Memory B cell (primary cell): ENCODE measurements at regions not wholly inside any gene's neighbourhood (a gene's known extent, or its start where the extent isn't known, plus 50 kb on each side); places are given as distances from the start of the nearest gene placed in this dataset.
A peak's percentile ranks its signal among the peaks of the same experiment; 100 is the strongest.
"Not testable (repeated sequence)": the region's sequence is repeated elsewhere in the genome, so short reads cannot be mapped to it uniquely, and the experiment has no call there.

ENCODE experiments used
- ATAC-seq: fragments of 150-1000 bp; cut with Tn5 transposase; 2 replicates; pipeline ENCODE4 v1.10.0; 2021; ENCODE audit warnings: low read depth, mild to moderate bottlenecking, moderate library complexity
- DNase-seq, 2 donors: peaks; one replicate each; pipeline ENCODE4 v3.0.0; 2022; ENCODE audit warnings: low spot score in 2 of 2
- H3K27ac Mint-ChIP-seq: one replicate; pipeline ENCODE4 v1.8.0; 2022; ENCODE audit warnings: mild to moderate bottlenecking, moderate library complexity, mixed read lengths
- H3K27me3 Mint-ChIP-seq: one replicate; pipeline ENCODE4 v1.8.0; 2022; ENCODE audit warnings: mixed read lengths
- H3K36me3 Mint-ChIP-seq: one replicate; pipeline ENCODE4 v1.8.0; 2022; ENCODE audit warnings: mild to moderate bottlenecking, mixed read lengths
- H3K4me1 Mint-ChIP-seq: one replicate; pipeline ENCODE4 v1.8.0; 2022; ENCODE audit warnings: mixed read lengths
- H3K4me3 Mint-ChIP-seq: one replicate; pipeline ENCODE4 v1.8.0; 2022; ENCODE audit warnings: mild to moderate bottlenecking, moderate library complexity, mixed read lengths
- H3K9me3 Mint-ChIP-seq: one replicate; pipeline ENCODE4 v1.8.0; 2022; ENCODE audit warnings: mixed read lengths

GRCh38 chr18:70826571-70826970 lies 537.7 kb downstream of the SOCS6 start:
- Mint-ChIP-seq H3K27me3 (no peaks in the 10 kb centered on the region), H3K4me1 (no peaks in the 10 kb centered on the region), H3K4me3 (no peak overlapping the region), H3K9me3 (peaks cover 4% of the 10 kb centered on the region), H3K36me3 (no peaks in the 10 kb centered on the region), H3K27ac (no peak overlapping the region)
- ATAC-seq (no peak), DNase-seq (no peak)

- no peaks in the 10 kb centered on the region for H3K27me3 Mint-ChIP-seq
- H3K27ac Mint-ChIP-seq: no peak overlapping the region
- no peaks in the 10 kb centered on the region for H3K36me3 Mint-ChIP-seq
- H3K4me3 Mint-ChIP-seq: no peak overlapping the region
- DNase-seq (no peak), ATAC-seq (no peak)
- H3K4me1 Mint-ChIP-seq: no peaks in the 10 kb centered on the region
- H3K9me3 Mint-ChIP-seq: peaks cover 4% of the 10 kb centered on the region
Measured at GRCh38 chr18:70822691-70823090, 533.8 kb downstream of the SOCS6 start.

DNA sequence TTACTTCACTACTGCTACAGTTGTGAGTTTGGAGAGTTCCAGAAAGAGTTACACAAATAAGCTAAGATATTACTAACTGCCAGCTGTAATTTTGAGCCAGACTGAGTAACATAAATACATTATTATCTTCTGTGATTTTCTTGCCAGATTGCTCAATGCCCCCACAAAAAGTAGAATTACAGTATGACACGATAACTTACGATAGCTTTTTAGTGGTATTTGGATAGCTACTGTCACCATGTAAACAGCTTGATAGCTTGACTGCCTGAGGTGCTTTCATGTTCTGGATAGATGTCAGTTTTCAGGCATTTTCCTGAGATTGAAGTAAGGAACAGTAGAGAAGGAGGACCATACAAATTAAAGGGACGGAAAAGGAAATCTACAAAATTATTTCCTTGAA lies 533.3 kb downstream of the SOCS6 start:
- no peak for DNase-seq
- H3K27ac Mint-ChIP-seq: no peak overlapping the region
- H3K4me3 Mint-ChIP-seq: no peak overlapping the region
- H3K27me3 Mint-ChIP-seq: no peaks in the 10 kb centered on the region
- H3K4me1 Mint-ChIP-seq: no peaks in the 10 kb centered on the region
- H3K9me3 Mint-ChIP-seq: peaks cover 4% of the 10 kb centered on the region
- no peak for ATAC-seq
- H3K36me3 Mint-ChIP-seq: no peaks in the 10 kb centered on the region

DNA sequence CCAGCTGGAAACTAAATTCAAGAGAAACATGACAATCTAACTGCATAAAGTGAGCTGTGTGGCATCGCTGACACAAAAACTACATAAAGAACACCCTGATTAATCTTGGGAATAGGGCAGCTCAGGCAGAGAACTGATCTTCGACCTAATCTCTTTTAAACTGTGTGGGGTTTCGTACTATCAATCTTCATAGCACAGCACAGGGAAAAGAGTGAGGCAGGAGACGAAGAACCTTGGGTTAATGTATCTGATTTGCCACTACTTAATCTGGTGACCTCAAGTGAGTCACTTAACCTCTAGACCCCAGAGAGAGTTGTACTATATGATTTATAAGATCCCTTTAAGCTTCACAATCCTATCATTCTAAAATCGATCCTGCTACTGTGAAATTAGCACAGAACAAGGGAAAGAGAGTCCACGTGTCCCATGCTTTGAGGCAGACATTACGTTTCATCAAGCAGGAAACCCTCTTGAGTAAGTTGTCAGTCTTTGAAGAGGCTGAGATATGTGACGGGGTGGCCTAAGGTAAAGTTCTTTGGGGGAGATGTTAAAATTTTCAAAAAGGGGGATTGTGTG lies 519.7 kb downstream of the SOCS6 start:
- H3K9me3 Mint-ChIP-seq: peaks cover 5% of the 10 kb centered on the region
- no peaks in the 10 kb centered on the region for H3K4me1 Mint-ChIP-seq
- H3K27ac Mint-ChIP-seq: no peak overlapping the region
- H3K4me3 Mint-ChIP-seq: no peak overlapping the region
- ATAC-seq (no peak), DNase-seq (no peak)
- H3K27me3 Mint-ChIP-seq: no peaks in the 10 kb centered on the region
- no peaks in the 10 kb centered on the region for H3K36me3 Mint-ChIP-seq

DNA sequence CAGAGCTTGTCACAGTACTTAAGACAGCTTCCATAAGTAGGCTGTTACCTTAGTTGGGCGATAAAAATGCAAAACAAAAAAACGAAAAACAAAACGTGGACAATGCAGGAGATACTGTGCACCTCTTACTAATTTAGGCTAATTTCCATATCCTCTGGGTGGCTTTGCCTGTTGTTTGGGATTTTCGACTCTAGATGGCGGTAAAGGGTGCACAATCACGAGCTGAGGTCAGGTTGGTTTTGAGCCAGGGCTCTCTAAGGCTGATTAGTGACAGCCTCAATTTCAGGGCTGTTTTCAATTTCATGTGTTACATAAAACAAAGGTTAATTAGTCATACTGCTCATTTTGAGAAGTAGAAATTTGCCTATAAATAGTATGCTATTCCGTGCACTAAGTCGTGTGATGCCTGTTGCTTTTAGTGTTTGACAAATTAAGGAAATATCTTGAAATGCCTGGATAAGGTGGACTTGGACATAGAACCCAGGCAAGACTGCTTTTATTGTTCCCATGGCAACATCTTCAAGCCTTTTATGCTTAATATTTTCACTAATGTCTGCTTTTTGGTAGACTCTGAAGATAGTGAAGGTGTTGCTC lies 493.1 kb downstream of the SOCS6 start:
- no peak overlapping the region for H3K4me3 Mint-ChIP-seq
- no peak overlapping the region for H3K27ac Mint-ChIP-seq
- H3K36me3 Mint-ChIP-seq: no peaks in the 10 kb centered on the region
- DNase-seq (peak in 1 of 2 donors; percentile 4), ATAC-seq (no peak)
- no peaks in the 10 kb centered on the region for H3K4me1 Mint-ChIP-seq
- H3K9me3 Mint-ChIP-seq: peaks cover 3% of the 10 kb centered on the region
- H3K27me3 Mint-ChIP-seq: no peaks in the 10 kb centered on the region

DNA sequence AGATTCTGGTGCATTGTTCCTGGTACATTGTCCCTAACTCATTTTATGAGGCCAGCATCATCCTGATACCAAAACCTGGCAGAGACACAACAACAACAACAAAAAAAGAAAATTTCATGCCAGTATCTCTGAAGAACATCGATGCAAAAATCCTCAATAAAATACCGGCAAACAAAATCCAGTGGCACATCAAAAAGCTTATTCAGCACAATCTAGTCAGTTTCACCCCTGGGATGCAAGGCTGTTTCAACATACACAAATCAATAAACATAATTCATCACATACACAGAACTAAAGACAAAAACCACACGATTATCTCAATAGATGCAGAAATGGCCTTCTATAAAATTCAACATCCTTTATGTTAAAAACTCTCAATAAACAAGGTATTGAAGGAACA lies 477.4 kb downstream of the SOCS6 start:
- H3K4me3 Mint-ChIP-seq, H3K4me1 Mint-ChIP-seq, DNase-seq, ATAC-seq, H3K36me3 Mint-ChIP-seq, H3K27me3 Mint-ChIP-seq, H3K27ac Mint-ChIP-seq, H3K9me3 Mint-ChIP-seq: not testable (repeated sequence)

DNA sequence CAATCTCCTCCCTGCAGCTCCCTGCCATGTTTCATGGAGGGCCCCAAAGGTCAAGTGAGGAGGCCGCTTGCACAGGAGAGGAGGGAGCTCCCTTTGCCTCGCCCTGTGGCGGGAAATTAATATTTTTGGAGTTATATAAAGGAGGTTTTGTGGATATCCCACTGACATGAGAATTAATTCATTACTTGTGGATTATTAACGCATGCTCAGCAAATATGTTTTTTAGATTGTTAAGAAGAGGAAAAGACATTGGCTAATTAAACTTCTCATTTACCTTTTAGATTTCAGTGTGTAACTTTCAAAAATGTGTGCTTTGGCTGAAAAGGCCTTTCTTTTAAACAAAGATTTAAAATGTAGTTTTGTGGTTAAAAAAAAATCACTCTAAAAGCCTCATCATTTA lies 474.0 kb downstream of the SOCS6 start:
- H3K9me3 Mint-ChIP-seq: peaks cover 1% of the 10 kb centered on the region
- no peaks in the 10 kb centered on the region for H3K4me1 Mint-ChIP-seq
- H3K4me3 Mint-ChIP-seq: no peak overlapping the region
- no peaks in the 10 kb centered on the region for H3K27me3 Mint-ChIP-seq
- H3K36me3 Mint-ChIP-seq: no peaks in the 10 kb centered on the region
- H3K27ac Mint-ChIP-seq: no peak overlapping the region
- no peak for ATAC-seq
- no peak for DNase-seq

- ATAC-seq (no peak), DNase-seq (no peak)
- H3K36me3 Mint-ChIP-seq: no peaks in the 10 kb centered on the region
- H3K4me1 Mint-ChIP-seq: no peaks in the 10 kb centered on the region
- H3K27me3 Mint-ChIP-seq: no peaks in the 10 kb centered on the region
- H3K27ac Mint-ChIP-seq: no peak overlapping the region
- no peak overlapping the region for H3K4me3 Mint-ChIP-seq
- peaks cover 1% of the 10 kb centered on the region for H3K9me3 Mint-ChIP-seq
Measured at GRCh38 chr18:70758780-70759179, 469.9 kb downstream of the SOCS6 start.

GRCh38 chr18:70754486-70754885 lies 465.6 kb downstream of the SOCS6 start:
- H3K4me1 Mint-ChIP-seq: no peaks in the 10 kb centered on the region
- no peak overlapping the region for H3K4me3 Mint-ChIP-seq
- no peak for DNase-seq
- no peak overlapping the region for H3K27ac Mint-ChIP-seq
- no peak for ATAC-seq
- H3K9me3 Mint-ChIP-seq: peaks cover 4% of the 10 kb centered on the region
- no peaks in the 10 kb centered on the region for H3K36me3 Mint-ChIP-seq
- no peaks in the 10 kb centered on the region for H3K27me3 Mint-ChIP-seq

GRCh38 chr18:70732916-70733315 lies 444.1 kb downstream of the SOCS6 start:
- DNase-seq (no peak), ATAC-seq (no peak)
- no peak overlapping the region for H3K27ac Mint-ChIP-seq
- no peaks in the 10 kb centered on the region for H3K4me1 Mint-ChIP-seq
- peaks cover 2% of the 10 kb centered on the region for H3K9me3 Mint-ChIP-seq
- no peaks in the 10 kb centered on the region for H3K36me3 Mint-ChIP-seq
- H3K4me3 Mint-ChIP-seq: no peak overlapping the region
- no peaks in the 10 kb centered on the region for H3K27me3 Mint-ChIP-seq

DNA sequence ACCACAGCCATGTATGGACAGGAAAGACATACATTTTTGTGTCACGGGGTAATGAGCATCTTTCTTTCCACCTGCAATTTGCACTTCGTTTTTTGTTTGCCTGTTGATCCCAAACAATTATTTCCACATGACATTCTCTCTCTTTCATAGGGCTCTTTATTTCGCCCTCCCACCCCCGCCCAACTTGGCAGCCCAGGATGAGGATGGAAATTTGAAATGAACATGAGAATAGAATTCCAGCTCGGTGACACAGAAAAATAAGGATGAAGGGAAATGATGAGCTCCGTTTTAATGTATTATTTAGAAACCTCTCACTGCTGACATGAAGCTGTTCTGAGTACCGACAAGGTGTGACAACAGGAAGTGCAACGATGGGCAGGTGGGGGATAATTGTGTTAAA lies 443.3 kb downstream of the SOCS6 start:
- Mint-ChIP-seq H3K4me3 (no peak overlapping the region), H3K27ac (no peak overlapping the region), H3K4me1 (no peaks in the 10 kb centered on the region), H3K36me3 (no peaks in the 10 kb centered on the region), H3K27me3 (no peaks in the 10 kb centered on the region), H3K9me3 (peaks cover 2% of the 10 kb centered on the region)
- DNase-seq: no peak
- ATAC-seq: no peak

DNA sequence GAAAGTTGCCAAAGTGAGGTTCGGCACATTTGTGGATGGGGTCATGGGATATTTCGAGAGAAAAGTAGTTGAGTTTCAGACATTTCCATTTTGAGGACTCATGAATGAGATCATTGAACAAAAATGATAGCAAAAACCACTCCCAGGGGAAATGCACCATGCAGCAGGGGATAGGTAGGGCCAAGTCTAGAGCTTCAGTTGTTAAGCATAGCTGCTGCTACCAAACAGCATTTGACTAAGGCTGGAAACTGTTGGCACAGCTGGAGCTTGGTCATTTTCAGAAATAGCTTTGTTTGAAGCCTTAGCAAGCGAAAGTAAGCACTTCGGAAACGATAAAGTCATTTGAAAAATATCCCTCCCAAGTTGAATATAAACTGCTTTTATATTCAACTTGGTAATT lies 431.8 kb downstream of the SOCS6 start:
- Mint-ChIP-seq H3K27me3 (no peaks in the 10 kb centered on the region), H3K27ac (no peak overlapping the region), H3K4me1 (no peaks in the 10 kb centered on the region), H3K36me3 (no peaks in the 10 kb centered on the region), H3K4me3 (no peak overlapping the region), H3K9me3 (no peaks in the 10 kb centered on the region)
- ATAC-seq (no peak), DNase-seq (no peak)

DNA sequence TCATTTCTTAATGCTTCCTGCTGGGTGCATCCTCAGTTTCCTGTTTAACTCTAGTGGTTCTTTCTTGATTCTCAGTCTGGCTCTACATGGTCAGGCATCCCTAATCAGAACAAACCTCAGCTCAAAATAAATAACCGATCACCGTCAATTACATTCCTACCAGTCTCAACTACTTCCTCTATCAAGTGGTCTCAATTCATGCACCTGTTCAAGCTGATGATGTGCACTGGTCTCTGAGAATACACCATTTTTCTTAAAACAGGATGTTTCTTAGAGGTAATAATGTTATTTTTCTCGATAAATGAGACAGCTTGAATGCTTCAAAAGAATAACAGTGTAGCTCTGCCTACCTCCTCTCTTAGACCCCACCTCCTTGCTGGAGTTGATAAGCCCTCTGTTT lies 420.9 kb downstream of the SOCS6 start:
- Mint-ChIP-seq H3K4me1 (no peaks in the 10 kb centered on the region), H3K9me3 (peaks cover 6% of the 10 kb centered on the region), H3K27me3 (peaks cover 1% of the 10 kb centered on the region), H3K36me3 (no peaks in the 10 kb centered on the region), H3K4me3 (no peak overlapping the region), H3K27ac (no peak overlapping the region)
- ATAC-seq (no peak), DNase-seq (no peak)

- ATAC-seq (no peak), DNase-seq (no peak)
- H3K4me3 Mint-ChIP-seq: no peak overlapping the region
- H3K4me1 Mint-ChIP-seq: no peaks in the 10 kb centered on the region
- no peaks in the 10 kb centered on the region for H3K36me3 Mint-ChIP-seq
- peaks cover 1% of the 10 kb centered on the region for H3K27me3 Mint-ChIP-seq
- H3K27ac Mint-ChIP-seq: no peak overlapping the region
- peaks cover 6% of the 10 kb centered on the region for H3K9me3 Mint-ChIP-seq
Measured at GRCh38 chr18:70709144-70709543, 420.3 kb downstream of the SOCS6 start.

DNA sequence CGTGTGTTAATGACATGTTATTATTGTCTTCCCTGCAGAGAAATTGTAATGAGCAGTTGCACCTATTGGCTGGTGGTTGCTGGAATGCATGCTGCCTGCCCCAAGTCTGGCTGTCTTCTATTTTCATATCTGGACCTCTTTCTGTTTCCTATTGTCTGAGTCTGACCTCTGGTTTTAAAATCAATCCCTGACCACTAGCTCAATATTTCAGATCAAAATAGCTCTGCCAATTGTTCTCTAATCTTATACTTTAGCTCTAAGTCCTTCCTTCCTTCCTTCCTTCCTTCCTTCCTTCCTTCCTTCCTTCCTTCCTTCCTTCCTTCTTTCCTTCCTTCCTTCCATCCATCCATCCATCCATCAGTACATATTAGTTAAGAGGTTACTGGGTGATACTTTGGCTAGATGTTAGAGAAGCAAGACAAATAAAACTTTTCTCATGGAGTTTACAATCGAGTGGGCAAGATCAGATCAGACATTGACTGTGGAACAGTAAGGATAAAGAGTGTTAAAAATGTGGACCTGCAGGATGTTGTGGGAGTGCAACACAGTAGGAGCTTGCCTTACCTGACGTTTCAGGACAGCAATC lies 417.1 kb downstream of the SOCS6 start:
- no peaks in the 10 kb centered on the region for H3K4me1 Mint-ChIP-seq

More for the DNA sequence above, 417.1 kb downstream of the SOCS6 start:
- ATAC-seq (no peak), DNase-seq (no peak)
- H3K27ac Mint-ChIP-seq: no peak overlapping the region
- H3K36me3 Mint-ChIP-seq: no peaks in the 10 kb centered on the region
- no peak overlapping the region for H3K4me3 Mint-ChIP-seq
- peaks cover 9% of the 10 kb centered on the region for H3K9me3 Mint-ChIP-seq
- peaks cover 1% of the 10 kb centered on the region for H3K27me3 Mint-ChIP-seq
